HTR-8/SVneo (cell line): ENCODE measurements at regions not wholly inside any gene's neighbourhood (a gene's known extent, or its start where the extent isn't known, plus 50 kb on each side); places are given as distances from the start of the nearest gene placed in this dataset.
"Not testable (repeated sequence)": the region's sequence is repeated elsewhere in the genome, so short reads cannot be mapped to it uniquely, and the experiment has no call there.

Experiments used
- DNase-seq: peaks from one replicate; pipeline ENCODE4 v3.0.0; 2011; ENCODE audit warnings: low spot score, mixed read lengths; ENCODE audit not compliant: insufficient read length
- FAIRE-seq: peaks from 2 replicates; lab custom pipeline; 2011; peaks lifted over from hg19 to GRCh38; lab: Jason Lieb, UNC

- FAIRE-seq, result no peak
Observed at GRCh38 chr2:150373374-150373773, 114.1 kb downstream of the RND3 start.

GRCh38 chr2:150371044-150371818 lies 116.2 kb downstream of the RND3 start:
- FAIRE-seq, result no peak
- no peak for DNase-seq

More at GRCh38 chr2:150373374-150373773, 114.1 kb downstream of the RND3 start:
- no peak for DNase-seq

- DNase-seq (no peak), FAIRE-seq (no peak)
Observed at GRCh38 chr2:150370561-150370960, 116.9 kb downstream of the RND3 start.

- no peak for DNase-seq
- FAIRE-seq, result no peak
Observed at GRCh38 chr2:150369862-150370261, 117.6 kb downstream of the RND3 start.

- FAIRE-seq, result no peak
- DNase-seq, result no peak
Observed at GRCh38 chr2:150358468-150358807, 129.0 kb downstream of the RND3 start.

- DNase-seq, result no peak
- no peak for FAIRE-seq
Observed at GRCh38 chr2:150357770-150358467, 129.5 kb downstream of the RND3 start.

- FAIRE-seq, result no peak
- DNase-seq, result no peak
Observed at GRCh38 chr2:150355440-150355839, 132.0 kb downstream of the RND3 start.

- FAIRE-seq, result no peak
- DNase-seq, result no peak
Observed at GRCh38 chr2:150353376-150353775, 134.1 kb downstream of the RND3 start.

GRCh38 chr2:150351922-150352321 lies 135.5 kb downstream of the RND3 start:
- DNase-seq (no peak), FAIRE-seq (no peak)

GRCh38 chr2:150350500-150350899 lies 137.0 kb downstream of the RND3 start:
- FAIRE-seq, result no peak
- DNase-seq, result peak; percentile 38

- DNase-seq (no peak), FAIRE-seq (no peak)
Observed at GRCh38 chr2:150346806-150347205, 140.7 kb downstream of the RND3 start.

- FAIRE-seq (no peak), DNase-seq (no peak)
Observed at GRCh38 chr2:150341982-150342680, 145.3 kb downstream of the RND3 start.

GRCh38 chr2:150339951-150340350 lies 147.5 kb downstream of the RND3 start:
- FAIRE-seq, result no peak
- no peak for DNase-seq

- no peak for DNase-seq
- no peak for FAIRE-seq
Observed at GRCh38 chr2:150339282-150339681, 148.2 kb downstream of the RND3 start.

- DNase-seq (no peak), FAIRE-seq (no peak)
Observed at GRCh38 chr2:150335596-150335995, 151.9 kb downstream of the RND3 start.

GRCh38 chr2:150332383-150332782 lies 155.1 kb downstream of the RND3 start:
- DNase-seq (no peak), FAIRE-seq (no peak)

- DNase-seq (no peak), FAIRE-seq (no peak)
Observed at GRCh38 chr2:150327564-150328489, 159.6 kb downstream of the RND3 start.

- FAIRE-seq, result no peak
Observed at GRCh38 chr2:150325656-150326314, 161.7 kb downstream of the RND3 start.

GRCh38 chr2:150323071-150323470 lies 164.4 kb downstream of the RND3 start:
- not testable (repeated sequence) for DNase-seq, FAIRE-seq

More at GRCh38 chr2:150325656-150326314, 161.7 kb downstream of the RND3 start:
- no peak for DNase-seq
